ENCODE measurements at regions not wholly inside any gene's neighbourhood (a gene's known extent, or its start where the extent isn't known, plus 50 kb on each side); places are given as distances from the start of the nearest gene placed in this dataset.

DNA sequence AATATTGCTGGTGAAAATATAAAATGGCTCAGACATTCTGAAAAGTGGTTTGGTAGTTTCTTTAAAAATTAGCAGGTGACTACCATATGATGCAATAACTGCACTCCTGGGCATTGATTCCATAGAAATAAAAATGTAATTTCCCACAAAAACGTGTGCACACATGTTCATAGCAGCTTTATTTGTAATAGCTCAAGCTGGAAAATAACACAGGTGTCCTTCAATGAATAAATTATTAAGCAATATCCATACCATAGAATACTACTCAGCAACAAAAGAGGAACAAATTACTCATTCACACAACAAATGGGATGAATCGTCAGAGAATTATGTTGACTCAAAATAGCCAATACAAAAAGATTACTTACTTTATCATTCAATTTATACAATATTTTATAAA lies 893.7 kb upstream of the SLIT2 start:
- H3K27ac ChIP-seq (ENCODE audit: low read depth in 2 of 2, low read length in 2 of 2), result no peak overlapping the region
- H3K36me3 ChIP-seq (ENCODE audit: control insufficient read depth in 2 of 3, insufficient read depth in 3 of 3, low read length in 3 of 3), result no peaks in the 10 kb centered on the region
- no peaks in the 10 kb centered on the region for H3K27me3 ChIP-seq (ENCODE audit: control insufficient read depth, insufficient read depth, low read length)
- no peaks in the 10 kb centered on the region for H3K4me1 ChIP-seq (ENCODE audit: control insufficient read depth in 2 of 3, insufficient read depth in 2 of 3, low read depth in 1 of 3, low read length in 3 of 3)
- intact Hi-C loops (cut with DNase I), result no loop called here
- FAIRE-seq (no peak), DNase-seq (no peak)
- H3K9me3 ChIP-seq (ENCODE audit: control insufficient read depth in 2 of 3, insufficient read depth in 1 of 3, low read length in 3 of 3), result no peaks in the 10 kb centered on the region
- H3K9ac ChIP-seq (ENCODE audit: low read length in 3 of 3), result no peak overlapping the region
- TF ChIP-seq, protein P1, sequence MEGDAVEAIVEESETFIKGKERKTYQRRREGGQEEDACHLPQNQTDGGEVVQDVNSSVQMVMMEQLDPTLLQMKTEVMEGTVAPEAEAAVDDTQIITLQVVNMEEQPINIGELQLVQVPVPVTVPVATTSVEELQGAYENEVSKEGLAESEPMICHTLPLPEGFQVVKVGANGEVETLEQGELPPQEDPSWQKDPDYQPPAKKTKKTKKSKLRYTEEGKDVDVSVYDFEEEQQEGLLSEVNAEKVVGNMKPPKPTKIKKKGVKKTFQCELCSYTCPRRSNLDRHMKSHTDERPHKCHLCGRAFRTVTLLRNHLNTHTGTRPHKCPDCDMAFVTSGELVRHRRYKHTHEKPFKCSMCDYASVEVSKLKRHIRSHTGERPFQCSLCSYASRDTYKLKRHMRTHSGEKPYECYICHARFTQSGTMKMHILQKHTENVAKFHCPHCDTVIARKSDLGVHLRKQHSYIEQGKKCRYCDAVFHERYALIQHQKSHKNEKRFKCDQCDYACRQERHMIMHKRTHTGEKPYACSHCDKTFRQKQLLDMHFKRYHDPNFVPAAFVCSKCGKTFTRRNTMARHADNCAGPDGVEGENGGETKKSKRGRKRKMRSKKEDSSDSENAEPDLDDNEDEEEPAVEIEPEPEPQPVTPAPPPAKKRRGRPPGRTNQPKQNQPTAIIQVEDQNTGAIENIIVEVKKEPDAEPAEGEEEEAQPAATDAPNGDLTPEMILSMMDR (IDR thresholded peaks at IDR 0.05; ENCODE audit: borderline replicate concordance, extremely low read depth, insufficient read depth), result no peak
- no peak overlapping the region for H3K4me3 ChIP-seq (ENCODE audit: low read length in 3 of 3)

DNA sequence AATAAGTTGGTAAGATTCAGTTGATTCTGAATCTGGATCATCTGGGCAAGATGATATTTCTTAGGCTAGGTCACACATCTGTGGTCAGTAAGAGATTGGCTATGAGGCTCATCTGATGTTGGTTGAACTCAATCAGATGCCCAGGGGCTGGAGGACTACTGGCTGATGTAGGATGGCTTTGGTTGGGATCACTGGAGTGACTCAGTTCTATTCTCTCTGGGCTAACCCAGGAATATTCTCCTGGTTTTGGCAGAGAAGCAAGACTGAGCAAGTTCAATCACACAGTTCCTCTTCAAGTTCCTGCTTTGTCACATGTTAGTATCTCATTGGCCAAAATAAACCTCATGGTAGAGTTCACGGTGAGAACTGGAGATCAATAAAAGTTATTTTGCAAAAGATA lies 902.3 kb upstream of the SLIT2 start:
- Histone ChIP-seq H3K27ac (ENCODE audit: low read depth in 2 of 2, low read length in 2 of 2) (no peak overlapping the region), H3K4me1 (ENCODE audit: control insufficient read depth in 2 of 3, insufficient read depth in 2 of 3, low read depth in 1 of 3, low read length in 3 of 3) (no peaks in the 10 kb centered on the region), H3K36me3 (ENCODE audit: control insufficient read depth in 2 of 3, insufficient read depth in 3 of 3, low read length in 3 of 3) (no peaks in the 10 kb centered on the region), H3K9ac (ENCODE audit: low read length in 3 of 3) (no peak overlapping the region), H3K9me3 (ENCODE audit: control insufficient read depth in 2 of 3, insufficient read depth in 1 of 3, low read length in 3 of 3) (no peaks in the 10 kb centered on the region), H3K27me3 (ENCODE audit: control insufficient read depth, insufficient read depth, low read length) (no peaks in the 10 kb centered on the region), H3K4me3 (ENCODE audit: low read length in 3 of 3) (no peak overlapping the region)
- FAIRE-seq (no peak), DNase-seq (no peak)
- intact Hi-C loops (cut with DNase I), result no loop called here
- TF ChIP-seq, protein P1 (IDR thresholded peaks at IDR 0.05; ENCODE audit: borderline replicate concordance, extremely low read depth, insufficient read depth), result no peak

DNA sequence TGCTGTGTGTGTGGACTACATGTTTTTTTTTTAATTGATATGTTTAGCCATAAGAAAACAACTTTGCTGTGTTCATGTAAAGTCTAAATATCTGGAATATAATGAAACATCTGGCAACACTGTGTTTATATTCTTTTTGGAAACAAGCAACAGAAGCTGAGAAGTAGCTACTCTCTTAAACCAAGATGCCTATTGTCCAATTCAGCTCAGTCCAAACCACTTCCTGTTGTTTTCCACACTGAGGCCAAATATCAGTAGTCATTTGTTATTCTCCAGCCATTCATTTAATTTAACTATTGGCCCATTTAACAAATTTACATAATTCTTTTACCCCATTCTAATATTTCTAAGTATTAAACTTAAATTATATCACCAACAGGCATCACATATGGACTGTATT lies 903.0 kb upstream of the SLIT2 start:
- Histone ChIP-seq H3K4me3 (ENCODE audit: low read length in 3 of 3) (no peak overlapping the region), H3K36me3 (ENCODE audit: control insufficient read depth in 2 of 3, insufficient read depth in 3 of 3, low read length in 3 of 3) (no peaks in the 10 kb centered on the region), H3K27me3 (ENCODE audit: control insufficient read depth, insufficient read depth, low read length) (no peaks in the 10 kb centered on the region), H3K4me1 (ENCODE audit: control insufficient read depth in 2 of 3, insufficient read depth in 2 of 3, low read depth in 1 of 3, low read length in 3 of 3) (no peaks in the 10 kb centered on the region), H3K27ac (ENCODE audit: low read depth in 2 of 2, low read length in 2 of 2) (no peak overlapping the region), H3K9me3 (ENCODE audit: control insufficient read depth in 2 of 3, insufficient read depth in 1 of 3, low read length in 3 of 3) (no peaks in the 10 kb centered on the region), H3K9ac (ENCODE audit: low read length in 3 of 3) (no peak overlapping the region)
- TF ChIP-seq, protein P1 (IDR thresholded peaks at IDR 0.05; ENCODE audit: borderline replicate concordance, extremely low read depth, insufficient read depth), result no peak
- intact Hi-C loops (cut with DNase I), result no loop called here
- DNase-seq, result no peak
- FAIRE-seq, result no peak

DNA sequence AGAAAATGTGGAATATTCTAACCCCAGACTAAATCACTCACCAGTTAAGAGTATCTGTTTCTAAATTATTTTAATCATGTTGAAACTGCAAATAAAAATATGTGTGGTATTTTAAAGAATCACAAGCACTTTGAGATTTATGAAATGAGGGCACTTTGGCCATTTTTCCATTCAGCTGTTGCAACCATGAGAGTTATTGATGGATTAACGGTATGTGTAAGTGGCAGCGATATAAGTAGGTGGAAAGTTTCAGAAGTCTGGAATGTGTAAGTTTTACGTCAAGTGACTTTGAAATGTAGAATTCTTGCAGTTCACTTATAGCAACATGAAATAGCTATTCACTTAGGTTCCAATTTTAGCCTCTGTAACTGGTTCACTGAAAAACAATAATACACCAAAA lies 905.1 kb upstream of the SLIT2 start:
- no peak for DNase-seq
- H3K4me3 ChIP-seq (ENCODE audit: low read length in 3 of 3), result no peak overlapping the region
- no peak overlapping the region for H3K27ac ChIP-seq (ENCODE audit: low read depth in 2 of 2, low read length in 2 of 2)
- no peaks in the 10 kb centered on the region for H3K36me3 ChIP-seq (ENCODE audit: control insufficient read depth in 2 of 3, insufficient read depth in 3 of 3, low read length in 3 of 3)
- no peaks in the 10 kb centered on the region for H3K27me3 ChIP-seq (ENCODE audit: control insufficient read depth, insufficient read depth, low read length)
- no peak overlapping the region for H3K9ac ChIP-seq (ENCODE audit: low read length in 3 of 3)
- FAIRE-seq, result no peak
- intact Hi-C loops (cut with DNase I), result no loop called here
- TF ChIP-seq, protein P1 (IDR thresholded peaks at IDR 0.05; ENCODE audit: borderline replicate concordance, extremely low read depth, insufficient read depth), result no peak
- H3K9me3 ChIP-seq (ENCODE audit: control insufficient read depth in 2 of 3, insufficient read depth in 1 of 3, low read length in 3 of 3), result no peaks in the 10 kb centered on the region
- no peaks in the 10 kb centered on the region for H3K4me1 ChIP-seq (ENCODE audit: control insufficient read depth in 2 of 3, insufficient read depth in 2 of 3, low read depth in 1 of 3, low read length in 3 of 3)

Data from kidney (tissue), 13 donors.